ENCODE measurements at regions not wholly inside any gene's neighbourhood (a gene's known extent, or its start where the extent isn't known, plus 50 kb on each side); places are given as distances from the start of the nearest gene placed in this dataset.
"Not testable (repeated sequence)": the region's sequence is repeated elsewhere in the genome, so short reads cannot be mapped to it uniquely, and the experiment has no call there.

DNA sequence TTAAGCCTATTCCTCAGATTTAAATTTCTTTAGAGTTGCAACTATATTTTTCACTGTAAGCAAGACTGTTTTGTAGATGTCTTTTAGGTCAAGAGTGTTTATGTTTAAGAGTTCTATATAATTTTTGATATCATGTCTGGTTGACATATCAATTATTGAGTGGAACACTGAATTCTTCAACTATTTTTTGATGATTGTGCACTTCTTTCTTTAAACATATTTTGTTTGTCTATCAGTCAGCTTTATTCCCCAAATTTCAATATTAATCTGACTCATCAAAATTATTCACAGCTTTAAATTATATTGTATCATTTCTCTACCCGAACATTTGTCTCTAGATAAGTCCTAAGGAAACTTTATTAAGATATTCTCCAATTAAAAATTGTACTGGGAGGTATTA, 933.6 kb upstream of the ROBO1 start:
- DNase-seq, result no peak

DNA sequence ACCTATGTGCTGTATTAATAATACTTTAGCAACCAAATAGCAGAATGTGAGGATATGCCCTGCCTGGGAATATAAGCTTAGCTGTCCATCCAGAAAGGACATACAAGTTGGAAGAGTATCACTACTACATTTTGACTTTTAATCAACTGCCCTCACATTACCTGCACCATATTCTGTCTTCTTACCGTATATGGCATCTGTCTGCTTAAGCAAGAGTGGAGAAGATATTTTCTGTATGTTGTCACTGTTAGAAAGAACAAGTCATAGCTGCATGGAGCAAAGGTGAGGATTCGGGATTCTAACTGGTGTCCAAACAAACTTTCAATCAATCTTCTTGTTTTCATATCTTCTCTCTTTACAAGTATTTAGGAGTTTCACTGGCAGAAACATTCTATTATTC, 929.5 kb upstream of the ROBO1 start:
- DNase-seq, result no peak

DNA sequence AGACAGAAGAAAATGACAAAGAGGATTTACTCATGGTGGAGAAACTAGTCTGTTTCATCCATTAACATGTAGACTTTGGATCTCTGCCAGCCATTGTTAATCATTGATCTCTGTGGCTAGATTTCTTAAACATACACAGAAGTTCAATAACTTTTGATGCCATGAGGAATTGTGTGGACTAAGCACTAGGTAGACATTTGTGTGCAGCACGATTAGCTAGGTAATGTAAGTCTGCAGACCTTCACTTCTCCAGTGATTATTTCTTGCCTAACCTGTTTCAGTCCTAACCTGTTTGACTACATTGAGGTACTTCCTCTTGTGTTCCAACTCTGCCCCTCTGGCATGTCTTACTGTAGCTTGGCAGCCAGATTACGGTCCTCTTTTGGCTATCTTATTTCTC, 928.5 kb upstream of the ROBO1 start:
- no peak for DNase-seq

GRCh38 chr3:80688814-80689213, 921.0 kb upstream of the ROBO1 start:
- no peak for DNase-seq

- DNase-seq, result no peak
Observed at GRCh38 chr3:80682951-80683350, 915.2 kb upstream of the ROBO1 start.

DNA sequence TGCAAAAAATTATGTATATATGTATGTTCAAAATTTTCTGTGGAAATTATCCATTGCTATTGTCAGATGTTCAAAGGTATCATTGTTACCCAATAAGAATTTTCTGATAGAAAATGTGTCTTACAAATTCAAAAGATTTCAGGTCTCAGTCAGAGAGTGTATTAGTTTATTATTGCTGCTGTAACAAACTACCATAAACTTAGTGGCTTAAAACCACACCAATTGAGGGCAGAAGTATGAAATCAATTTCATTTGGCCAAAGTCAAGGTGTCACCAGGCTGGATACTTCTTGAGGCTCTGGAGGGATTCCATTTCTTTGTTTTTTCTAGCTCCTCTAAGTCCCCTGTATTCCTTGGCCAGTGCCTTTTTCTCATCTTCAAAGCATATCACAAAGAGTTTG, 914.4 kb upstream of the ROBO1 start:
- DNase-seq, result no peak

DNA sequence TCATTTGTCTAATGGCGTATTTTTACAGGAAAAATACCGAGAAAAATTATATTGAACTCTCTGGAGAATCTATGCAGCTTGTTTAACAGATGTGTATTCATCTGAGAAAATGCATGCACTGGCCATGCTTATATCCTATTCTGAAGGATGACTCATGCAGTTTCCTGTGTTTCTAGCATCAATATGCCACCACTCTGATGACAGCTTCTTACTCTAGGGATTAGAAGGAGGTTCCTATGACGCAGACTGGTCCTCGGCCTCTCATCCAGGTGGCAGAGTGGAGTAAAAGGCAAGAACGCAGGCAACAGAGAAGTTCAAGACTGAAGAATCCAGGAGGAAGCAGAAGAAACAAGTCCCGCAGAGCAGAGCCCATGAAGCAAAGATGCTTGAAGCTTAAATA, 910.0 kb upstream of the ROBO1 start:
- DNase-seq, result no peak

GRCh38 chr3:80676866-80677265, 909.1 kb upstream of the ROBO1 start:
- no peak for DNase-seq

DNA sequence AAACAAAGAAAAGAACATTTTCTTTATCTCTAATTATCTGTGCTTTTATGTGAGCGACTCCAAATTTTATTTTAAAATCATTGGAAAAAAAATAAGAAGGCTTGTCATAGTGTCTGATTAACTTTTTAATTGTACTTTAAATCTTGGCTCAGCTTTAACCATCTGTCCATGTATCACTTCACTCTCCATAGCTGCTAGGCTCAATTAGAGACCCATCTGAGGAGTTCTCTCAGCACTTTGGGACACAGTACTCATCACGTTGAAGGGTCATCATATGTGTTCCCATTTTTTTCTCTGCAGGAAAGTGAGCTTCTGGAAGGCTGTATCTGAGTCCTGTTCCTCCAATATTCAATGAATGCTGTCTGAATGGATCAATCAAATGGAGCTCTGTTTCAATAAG, 908.5 kb upstream of the ROBO1 start:
- DNase-seq, result no peak

- DNase-seq, result no peak
Observed at GRCh38 chr3:80675790-80676189, 908.0 kb upstream of the ROBO1 start.

DNA sequence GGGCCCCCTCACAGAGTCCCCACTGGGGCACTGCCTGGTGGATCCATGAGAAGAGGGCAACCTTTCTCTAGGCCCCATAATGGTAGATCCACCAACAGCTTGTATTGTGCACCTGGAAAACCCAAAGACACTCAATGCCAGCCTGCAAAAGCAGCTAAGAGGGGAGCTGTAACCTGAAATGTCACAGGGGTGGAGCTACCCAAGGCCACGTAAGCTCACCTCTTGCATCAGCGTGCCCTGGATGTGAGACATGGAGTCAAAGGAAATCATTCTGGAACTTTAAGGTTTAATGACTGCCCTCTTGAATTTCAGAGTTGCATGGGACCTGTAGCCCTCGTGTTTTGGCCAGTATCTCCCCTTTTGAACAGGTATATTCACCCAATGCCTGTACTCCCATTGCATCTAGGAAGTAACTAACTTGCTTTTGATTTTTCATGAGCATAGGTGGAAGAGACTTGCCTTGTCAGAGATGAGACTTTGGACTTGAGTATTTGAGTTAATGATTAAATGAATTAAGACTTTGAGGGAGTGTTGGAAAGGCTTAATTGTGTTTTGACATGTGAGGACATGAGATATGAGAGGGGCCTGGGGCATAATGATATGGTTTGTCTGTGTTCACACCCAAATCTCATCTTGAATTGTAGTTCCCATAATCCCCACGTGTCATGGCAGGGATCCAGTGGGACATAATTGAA, 900.9 kb upstream of the ROBO1 start:
- no peak for DNase-seq

- DNase-seq, result no peak
Observed at GRCh38 chr3:80668100-80668499, 900.3 kb upstream of the ROBO1 start.

GRCh38 chr3:80663426-80663825, 895.6 kb upstream of the ROBO1 start:
- no peak for DNase-seq

GRCh38 chr3:80655216-80655615, 887.4 kb upstream of the ROBO1 start:
- DNase-seq, result no peak

GRCh38 chr3:80649170-80649569, 881.4 kb upstream of the ROBO1 start:
- no peak for DNase-seq

DNA sequence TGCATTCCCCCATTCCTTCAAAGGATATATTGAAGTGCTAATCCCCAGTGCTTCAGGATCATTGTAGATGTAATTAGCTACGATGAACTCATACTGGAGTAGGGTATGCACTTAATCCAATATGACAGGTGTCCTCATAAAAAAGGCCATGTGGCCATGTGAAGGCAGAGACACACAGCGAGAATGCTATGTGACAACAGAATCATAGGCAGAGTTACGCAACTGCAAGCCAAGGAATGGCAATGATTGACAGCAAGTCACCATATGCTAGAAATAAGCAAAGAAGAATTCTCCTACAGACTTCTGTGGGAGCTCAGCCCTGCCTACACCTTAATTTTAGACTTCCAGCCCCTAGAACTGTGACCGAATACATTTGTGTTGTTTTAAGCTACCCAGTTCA, 875.6 kb upstream of the ROBO1 start:
- DNase-seq, result no peak

DNA sequence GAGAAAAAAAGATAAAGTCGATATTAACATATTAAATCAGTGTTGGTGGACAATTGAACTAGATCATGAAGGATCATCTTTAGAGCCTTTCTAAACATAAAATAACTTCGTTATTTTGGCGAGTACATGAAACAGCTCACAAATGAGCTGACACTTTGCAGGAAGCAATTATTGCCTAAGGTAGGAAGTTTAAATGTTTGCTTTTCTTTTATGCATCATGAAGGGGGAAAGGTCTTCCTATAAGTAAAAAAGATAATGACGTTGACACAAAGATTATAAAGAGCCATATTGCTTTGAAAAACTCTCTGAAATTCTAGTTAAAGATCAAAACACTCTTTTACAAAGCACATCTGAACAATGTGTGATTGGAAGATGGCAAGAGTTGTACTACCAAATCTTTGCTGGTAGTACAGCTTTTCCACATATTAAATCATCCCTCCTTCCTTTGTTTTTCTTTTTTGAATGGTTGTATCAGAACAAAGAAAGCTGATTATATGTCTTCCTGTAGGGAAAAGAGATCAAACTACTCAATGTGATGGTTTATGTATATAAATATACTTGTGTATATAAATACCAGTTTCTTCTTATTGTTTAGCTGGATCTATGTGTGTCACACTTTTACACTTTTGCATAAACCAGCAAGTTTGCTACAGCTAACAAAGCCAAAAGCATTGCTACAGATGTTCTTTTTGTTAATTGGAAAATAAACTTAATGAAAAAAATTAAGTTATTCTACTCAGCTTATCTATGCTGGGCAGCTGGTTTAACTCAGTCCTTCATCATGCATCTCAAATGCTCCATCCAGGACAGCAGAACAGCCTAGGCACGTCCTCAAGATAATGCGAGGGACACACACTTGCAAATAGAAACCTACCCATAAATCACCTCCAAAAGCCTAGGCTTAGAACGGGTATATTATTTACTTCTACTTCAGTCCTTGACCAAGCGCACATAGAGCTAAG, 850.8 kb upstream of the ROBO1 start:
- DNase-seq, result no peak

- DNase-seq, result no peak
Observed at GRCh38 chr3:80612366-80612765, 844.6 kb upstream of the ROBO1 start.

- not testable (repeated sequence) for DNase-seq
Observed at GRCh38 chr3:80608072-80608471, 840.3 kb upstream of the ROBO1 start.

GRCh38 chr3:80606073-80606472, 838.3 kb upstream of the ROBO1 start:
- DNase-seq, result no peak

GRCh38 chr3:80601479-80601878, 833.7 kb upstream of the ROBO1 start:
- DNase-seq, result no peak

- DNase-seq, result no peak
Observed at GRCh38 chr3:80592792-80593191, 825.0 kb upstream of the ROBO1 start.

DNA sequence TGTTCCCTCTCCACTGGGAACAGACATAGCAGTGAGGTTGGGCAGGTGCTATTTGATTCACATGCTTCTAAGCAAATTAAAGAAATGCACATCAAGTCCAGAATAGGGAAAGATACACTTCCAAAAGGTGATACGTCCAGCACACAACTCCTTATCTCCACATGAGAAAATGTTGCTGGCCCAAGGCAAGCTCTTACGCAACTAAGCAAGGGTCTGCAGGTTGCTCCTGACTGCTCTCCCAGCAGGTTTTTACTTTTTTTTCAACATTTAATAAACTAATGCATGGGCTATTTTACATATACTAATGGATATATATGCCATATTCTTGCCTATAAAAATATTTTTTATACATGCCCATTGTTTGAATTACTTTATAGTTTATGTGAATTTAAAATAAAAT, 818.5 kb upstream of the ROBO1 start:
- DNase-seq, result no peak

GRCh38 chr3:80580146-80580545, 812.3 kb upstream of the ROBO1 start:
- no peak for DNase-seq
